Liver (tissue), 8 donors: ENCODE measurements at regions not wholly inside any gene's neighbourhood (a gene's known extent, or its start where the extent isn't known, plus 50 kb on each side); places are given as distances from the start of the nearest gene placed in this dataset.

Experiments
- DNase-seq: peaks from one replicate; pipeline ENCODE4 v3.0.0-alpha.2; 2017; ENCODE audit warnings: low spot score
- H3K27ac ChIP-seq, 2 donors: one replicate each; pipeline ENCODE4 v1.7.0; 2013; ENCODE audit warnings: inconsistent platforms in 2 of 2, low read length in 2 of 2, control low read depth in 1 of 2, low read depth in 1 of 2, mild to moderate bottlenecking in 1 of 2
- H3K27me3 ChIP-seq, 4 donors: one replicate each; pipeline versions ENCODE4 v1.6.1 to v1.7.0; 2013; ENCODE audit warnings: low read length in 3 of 4, inconsistent platforms in 1 of 4, mild to moderate bottlenecking in 1 of 4, moderate library complexity in 1 of 4; ENCODE audit not compliant: control insufficient read depth in 4 of 4, insufficient read depth in 4 of 4
- H3K36me3 ChIP-seq, 4 donors: one replicate each; pipeline versions ENCODE4 v1.6.1 to v1.7.0; 2013; ENCODE audit warnings: low read length in 3 of 4, mild to moderate bottlenecking in 3 of 4, low read depth in 1 of 4, moderate library complexity in 1 of 4; ENCODE audit not compliant: control insufficient read depth in 4 of 4, insufficient read depth in 3 of 4
- H3K4me1 ChIP-seq, 4 donors: one replicate each; pipeline versions ENCODE4 v1.6.1 to v1.7.0; 2013; ENCODE audit warnings: low read length in 3 of 4, mild to moderate bottlenecking in 3 of 4, moderate library complexity in 1 of 4; ENCODE audit not compliant: control insufficient read depth in 4 of 4, insufficient read depth in 4 of 4
- H3K4me3 ChIP-seq, 3 donors: one replicate each; pipeline versions ENCODE4 v1.6.1 to v1.7.0; 2013; ENCODE audit warnings: low read length in 3 of 3, control low read depth in 1 of 3, low read depth in 1 of 3, mild to moderate bottlenecking in 1 of 3
- H3K9ac ChIP-seq, 2 donors: one replicate each; pipeline ENCODE4 v1.7.0; 2013; ENCODE audit warnings: low read length in 2 of 2, mild to moderate bottlenecking in 2 of 2, moderate library complexity in 2 of 2, control low read depth in 1 of 2, low read depth in 1 of 2
- H3K9me3 ChIP-seq, 4 donors: one replicate each; pipeline versions ENCODE4 v1.6.1 to v1.7.0; 2013; ENCODE audit warnings: low read length in 3 of 4; ENCODE audit not compliant: control insufficient read depth in 4 of 4
- EGR1 ChIP-seq, 2 donors: IDR thresholded peaks; 2 replicates each; pipeline ENCODE4 v1.6.1; 2016 to 2018; ENCODE audit warnings: antibody characterized with exemption in 2 of 2, low read depth in 2 of 2
- FOXA1 ChIP-seq: IDR thresholded peaks from 2 replicates; pipeline ENCODE4 v1.6.1; 2016; ENCODE audit warnings: antibody characterized with exemption
- FOXA2 ChIP-seq: IDR thresholded peaks from 2 replicates; pipeline ENCODE4 v1.6.1; 2016; ENCODE audit warnings: antibody characterized with exemption
- JUND ChIP-seq, 2 donors: IDR thresholded peaks; 2 replicates each; pipeline ENCODE4 v1.6.1; 2016; ENCODE audit warnings: antibody characterized with exemption in 2 of 2
- NR2F2 ChIP-seq: IDR thresholded peaks from 2 replicates; pipeline ENCODE4 v1.6.1; 2016; ENCODE audit warnings: antibody characterized with exemption
- RXRA ChIP-seq, 2 donors: IDR thresholded peaks; 2 replicates each; pipeline ENCODE4 v1.6.1; 2017 to 2018; ENCODE audit warnings: antibody characterized with exemption in 2 of 2, mild to moderate bottlenecking in 1 of 2
- TAF1 ChIP-seq: conservative IDR thresholded peaks from 2 replicates; pipeline ENCODE4 v1.6.1; 2016; ENCODE audit warnings: antibody characterized with exemption, mild to moderate bottlenecking
- WGBS: extraction: QIAGEN DNeasy Blood & Tissue Kit; methylation state at CpG from one replicate; pipeline ENCODE4 v1.1.7; 2013; 5-methylcytosine and 5-hydroxymethylcytosine counted together
- TF ChIP-seq, protein P1 (sequence below): IDR thresholded peaks from 2 replicates; pipeline ENCODE4 v1.6.1; 2016; ENCODE audit warnings: antibody characterized with exemption, mild to moderate bottlenecking
- TF ChIP-seq, protein P2 (sequence below): fragments of 150-350 bp; IDR thresholded peaks from 2 replicates; pipeline ENCODE4 v1.5.1; 2017; ENCODE audit warnings: improper control_type of control experiment, low read depth, low read length; ENCODE audit not compliant: missing input control
- TF ChIP-seq, protein P3 (sequence below): IDR thresholded peaks from 2 replicates; pipeline ENCODE4 v1.6.1; 2016; ENCODE audit warnings: antibody characterized with exemption
- donor health status: healthy.
- donor health status: healthy.
- donor health status: healthy.
- donor health status: healthy.
- donor health status: healthy.

DNA sequence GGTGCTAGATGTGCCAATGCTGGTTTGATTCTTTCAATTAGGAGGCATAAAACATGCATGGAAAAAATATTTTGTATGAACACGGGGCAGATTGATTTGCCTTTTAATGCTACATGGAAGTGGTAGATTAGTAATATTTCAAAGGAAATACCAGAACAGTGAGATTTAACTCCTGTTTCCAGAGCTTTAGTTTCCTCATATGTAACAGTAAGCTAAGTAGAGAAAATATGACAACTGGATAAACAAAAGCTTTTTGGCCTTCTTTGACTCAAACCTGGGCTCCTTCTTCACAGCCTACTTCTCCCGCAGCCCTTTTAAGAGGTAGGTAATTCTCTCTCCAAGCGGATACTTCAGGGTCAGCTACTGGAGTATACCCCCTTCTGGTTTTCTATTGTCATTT is 254.2 kb upstream of the TRPC7 start:
- no peak for DNase-seq
- TF ChIP-seq, protein P1, sequence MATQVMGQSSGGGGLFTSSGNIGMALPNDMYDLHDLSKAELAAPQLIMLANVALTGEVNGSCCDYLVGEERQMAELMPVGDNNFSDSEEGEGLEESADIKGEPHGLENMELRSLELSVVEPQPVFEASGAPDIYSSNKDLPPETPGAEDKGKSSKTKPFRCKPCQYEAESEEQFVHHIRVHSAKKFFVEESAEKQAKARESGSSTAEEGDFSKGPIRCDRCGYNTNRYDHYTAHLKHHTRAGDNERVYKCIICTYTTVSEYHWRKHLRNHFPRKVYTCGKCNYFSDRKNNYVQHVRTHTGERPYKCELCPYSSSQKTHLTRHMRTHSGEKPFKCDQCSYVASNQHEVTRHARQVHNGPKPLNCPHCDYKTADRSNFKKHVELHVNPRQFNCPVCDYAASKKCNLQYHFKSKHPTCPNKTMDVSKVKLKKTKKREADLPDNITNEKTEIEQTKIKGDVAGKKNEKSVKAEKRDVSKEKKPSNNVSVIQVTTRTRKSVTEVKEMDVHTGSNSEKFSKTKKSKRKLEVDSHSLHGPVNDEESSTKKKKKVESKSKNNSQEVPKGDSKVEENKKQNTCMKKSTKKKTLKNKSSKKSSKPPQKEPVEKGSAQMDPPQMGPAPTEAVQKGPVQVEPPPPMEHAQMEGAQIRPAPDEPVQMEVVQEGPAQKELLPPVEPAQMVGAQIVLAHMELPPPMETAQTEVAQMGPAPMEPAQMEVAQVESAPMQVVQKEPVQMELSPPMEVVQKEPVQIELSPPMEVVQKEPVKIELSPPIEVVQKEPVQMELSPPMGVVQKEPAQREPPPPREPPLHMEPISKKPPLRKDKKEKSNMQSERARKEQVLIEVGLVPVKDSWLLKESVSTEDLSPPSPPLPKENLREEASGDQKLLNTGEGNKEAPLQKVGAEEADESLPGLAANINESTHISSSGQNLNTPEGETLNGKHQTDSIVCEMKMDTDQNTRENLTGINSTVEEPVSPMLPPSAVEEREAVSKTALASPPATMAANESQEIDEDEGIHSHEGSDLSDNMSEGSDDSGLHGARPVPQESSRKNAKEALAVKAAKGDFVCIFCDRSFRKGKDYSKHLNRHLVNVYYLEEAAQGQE = no peak
- TF ChIP-seq RXRA (IDR thresholded peaks at IDR 0.05) (no peak), FOXA2 (no peak), JUND (IDR thresholded peaks at IDR 0.05) (no peak)
- TF ChIP-seq, protein P2, sequence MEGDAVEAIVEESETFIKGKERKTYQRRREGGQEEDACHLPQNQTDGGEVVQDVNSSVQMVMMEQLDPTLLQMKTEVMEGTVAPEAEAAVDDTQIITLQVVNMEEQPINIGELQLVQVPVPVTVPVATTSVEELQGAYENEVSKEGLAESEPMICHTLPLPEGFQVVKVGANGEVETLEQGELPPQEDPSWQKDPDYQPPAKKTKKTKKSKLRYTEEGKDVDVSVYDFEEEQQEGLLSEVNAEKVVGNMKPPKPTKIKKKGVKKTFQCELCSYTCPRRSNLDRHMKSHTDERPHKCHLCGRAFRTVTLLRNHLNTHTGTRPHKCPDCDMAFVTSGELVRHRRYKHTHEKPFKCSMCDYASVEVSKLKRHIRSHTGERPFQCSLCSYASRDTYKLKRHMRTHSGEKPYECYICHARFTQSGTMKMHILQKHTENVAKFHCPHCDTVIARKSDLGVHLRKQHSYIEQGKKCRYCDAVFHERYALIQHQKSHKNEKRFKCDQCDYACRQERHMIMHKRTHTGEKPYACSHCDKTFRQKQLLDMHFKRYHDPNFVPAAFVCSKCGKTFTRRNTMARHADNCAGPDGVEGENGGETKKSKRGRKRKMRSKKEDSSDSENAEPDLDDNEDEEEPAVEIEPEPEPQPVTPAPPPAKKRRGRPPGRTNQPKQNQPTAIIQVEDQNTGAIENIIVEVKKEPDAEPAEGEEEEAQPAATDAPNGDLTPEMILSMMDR = no peak
- no peak overlapping the region for H3K27ac ChIP-seq
- H3K36me3 ChIP-seq = no peaks in the 10 kb centered on the region
- no peak overlapping the region for H3K4me3 ChIP-seq
- H3K27me3 ChIP-seq = peaks cover 0 to 9% (median 0%) of the 10 kb centered on the region in 4 donors
- H3K4me1 ChIP-seq = no peaks in the 10 kb centered on the region
- 70% methylated on average over 3 of the region's 3 CpGs for WGBS
- H3K9ac ChIP-seq = no peak overlapping the region
- no peaks in the 10 kb centered on the region for H3K9me3 ChIP-seq

DNA sequence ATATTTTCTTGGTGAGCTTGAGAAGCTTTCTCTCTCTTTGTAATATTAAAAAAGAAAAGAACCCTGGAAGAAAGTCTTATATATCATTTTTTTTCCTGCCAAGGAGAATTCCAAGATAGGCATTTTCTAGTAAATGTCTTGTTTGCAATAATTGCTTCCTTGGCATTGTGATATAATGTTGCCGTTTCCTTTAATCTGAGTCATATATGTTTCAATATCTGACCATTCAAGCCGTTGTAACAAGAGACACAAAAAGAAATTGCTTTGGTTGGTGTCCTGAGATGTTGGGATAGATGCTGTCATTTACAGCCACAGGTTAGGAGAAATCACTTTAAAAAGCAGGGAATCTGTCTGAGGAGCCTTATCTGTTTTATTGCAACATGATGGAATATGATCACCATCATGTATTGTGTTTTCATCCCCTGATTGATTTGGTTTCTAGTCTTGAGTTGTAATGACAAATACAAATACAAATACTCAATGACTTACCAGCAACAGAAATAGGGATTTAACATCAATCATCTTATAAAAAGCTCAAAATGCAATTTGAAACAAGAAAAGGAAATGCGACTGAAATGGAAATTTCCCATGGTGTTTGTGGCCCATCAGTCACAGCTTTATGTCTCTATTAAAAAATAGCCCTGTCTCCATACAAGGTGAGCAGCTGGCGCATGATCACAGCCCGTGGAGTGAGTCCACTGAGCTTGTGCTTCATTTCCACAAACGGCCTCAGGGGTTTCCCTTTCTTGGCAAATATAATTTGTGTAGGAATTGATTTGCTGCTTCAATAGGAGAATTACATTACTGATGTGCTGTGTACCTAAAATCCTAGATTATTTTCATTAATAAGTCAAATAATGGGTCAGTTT is 250.1 kb upstream of the TRPC7 start:
- H3K4me1 ChIP-seq = no peaks in the 10 kb centered on the region
- no peak overlapping the region for H3K9ac ChIP-seq
- no peaks in the 10 kb centered on the region for H3K36me3 ChIP-seq
- no peak for TF ChIP-seq FOXA1
- no peak for TF ChIP-seq JUND (IDR thresholded peaks at IDR 0.05)
- TF ChIP-seq EGR1 (IDR thresholded peaks at IDR 0.05; ENCODE audit: low read depth in 2 of 2) = no peak
- TF ChIP-seq, protein P2 = no peak
- TF ChIP-seq TAF1 = no peak
- TF ChIP-seq, protein P3, sequence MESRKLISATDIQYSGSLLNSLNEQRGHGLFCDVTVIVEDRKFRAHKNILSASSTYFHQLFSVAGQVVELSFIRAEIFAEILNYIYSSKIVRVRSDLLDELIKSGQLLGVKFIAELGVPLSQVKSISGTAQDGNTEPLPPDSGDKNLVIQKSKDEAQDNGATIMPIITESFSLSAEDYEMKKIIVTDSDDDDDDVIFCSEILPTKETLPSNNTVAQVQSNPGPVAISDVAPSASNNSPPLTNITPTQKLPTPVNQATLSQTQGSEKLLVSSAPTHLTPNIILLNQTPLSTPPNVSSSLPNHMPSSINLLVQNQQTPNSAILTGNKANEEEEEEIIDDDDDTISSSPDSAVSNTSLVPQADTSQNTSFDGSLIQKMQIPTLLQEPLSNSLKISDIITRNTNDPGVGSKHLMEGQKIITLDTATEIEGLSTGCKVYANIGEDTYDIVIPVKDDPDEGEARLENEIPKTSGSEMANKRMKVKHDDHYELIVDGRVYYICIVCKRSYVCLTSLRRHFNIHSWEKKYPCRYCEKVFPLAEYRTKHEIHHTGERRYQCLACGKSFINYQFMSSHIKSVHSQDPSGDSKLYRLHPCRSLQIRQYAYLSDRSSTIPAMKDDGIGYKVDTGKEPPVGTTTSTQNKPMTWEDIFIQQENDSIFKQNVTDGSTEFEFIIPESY = no peak
- no peak for TF ChIP-seq NR2F2
- H3K27ac ChIP-seq = no peak overlapping the region
- DNase-seq = no peak
- no peak overlapping the region for H3K4me3 ChIP-seq
- H3K9me3 ChIP-seq = peaks cover 0 to 2% (median 0%) of the 10 kb centered on the region in 4 donors
- 68% methylated on average over 6 of the region's 6 CpGs for WGBS
- peaks cover 0 to 3% (median 0%) of the 10 kb centered on the region in 4 donors for H3K27me3 ChIP-seq
